NOMO-1 treated with dmso at 0.1 percent for 144 hours (cell line): ENCODE measurements at regions not wholly inside any gene's neighbourhood (a gene's known extent, or its start where the extent isn't known, plus 50 kb on each side); places are given as distances from the start of the nearest gene placed in this dataset.
A peak's percentile ranks its signal among the peaks of the same experiment; 100 is the strongest.

ENCODE experiments used
- DNase-seq: peaks from one replicate; lab custom pipeline; 2025; ENCODE audit not compliant: unreplicated experiment; lab: John Stamatoyannopoulos, UW

- DNase-seq: no peak
Observed at GRCh38 chr18:34159691-34160185, 65.0 kb downstream of the NOL4 start.

GRCh38 chr18:34158881-34159690, 65.6 kb downstream of the NOL4 start:
- no peak for DNase-seq

GRCh38 chr18:34153711-34154110, 71.0 kb downstream of the NOL4 start:
- DNase-seq: peak; percentile 1

- no peak for DNase-seq
Observed at GRCh38 chr18:34131006-34131405, 93.7 kb downstream of the NOL4 start.

GRCh38 chr18:34128436-34128835, 96.3 kb downstream of the NOL4 start:
- DNase-seq: no peak

GRCh38 chr18:34126121-34126520, 98.6 kb downstream of the NOL4 start:
- no peak for DNase-seq

- peak; percentile 3 for DNase-seq
Observed at GRCh38 chr18:34122724-34123334, 101.9 kb downstream of the NOL4 start.

- DNase-seq: no peak
Observed at GRCh38 chr18:34121200-34121721, 103.5 kb downstream of the NOL4 start.

- no peak for DNase-seq
Observed at GRCh38 chr18:34120294-34120693, 104.4 kb downstream of the NOL4 start.

- no peak for DNase-seq
Observed at GRCh38 chr18:34117319-34117718, 107.4 kb downstream of the NOL4 start.

- DNase-seq: no peak
Observed at GRCh38 chr18:34115409-34116081, 109.2 kb downstream of the NOL4 start.

- no peak for DNase-seq
Observed at GRCh38 chr18:34114996-34115395, 109.7 kb downstream of the NOL4 start.

GRCh38 chr18:34108206-34108605, 116.5 kb downstream of the NOL4 start:
- DNase-seq: no peak

- no peak for DNase-seq
Observed at GRCh38 chr18:34098109-34098508, 126.6 kb downstream of the NOL4 start.

GRCh38 chr18:34097312-34097711, 127.4 kb downstream of the NOL4 start:
- DNase-seq: no peak

GRCh38 chr18:34094148-34094547, 130.6 kb downstream of the NOL4 start:
- no peak for DNase-seq

- DNase-seq: no peak
Observed at GRCh38 chr18:34092796-34093195, 131.9 kb downstream of the NOL4 start.

GRCh38 chr18:34086370-34086769, 138.3 kb downstream of the NOL4 start:
- DNase-seq: no peak

GRCh38 chr18:34085140-34085739, 139.5 kb downstream of the NOL4 start:
- no peak for DNase-seq

GRCh38 chr18:34084635-34085034, 140.1 kb downstream of the NOL4 start:
- no peak for DNase-seq

- DNase-seq: no peak
Observed at GRCh38 chr18:34083910-34084535, 140.7 kb downstream of the NOL4 start.
